ENCODE measurements at regions not wholly inside any gene's neighbourhood (a gene's known extent, or its start where the extent isn't known, plus 50 kb on each side); places are given as distances from the start of the nearest gene placed in this dataset.

GRCh38 chr16:22967521-22968095 lies 153.6 kb downstream of the HS3ST2 start:
- in situ Hi-C loops (cut with MboI) (no loop called here), intact Hi-C loops (cut with micrococcal nuclease) (no loop called here)
- no peaks in the 10 kb centered on the region for H3K9me3 ChIP-seq (replicated peaks; ENCODE audit: control insufficient read depth, insufficient read depth, low read depth, low read length)
- no peak overlapping the region for H3K27ac ChIP-seq (ENCODE audit: extremely low read depth, low read depth, low read length)
- no peak for FAIRE-seq
- H3K9ac ChIP-seq (ENCODE audit: insufficient read depth in 1 of 2, low read depth in 2 of 2, low read length in 2 of 2) = no peak overlapping the region
- DNase-seq (ENCODE audit: extremely low read depth in 1 of 4, low spot score in 3 of 4) = no peak
- H3K4me3 ChIP-seq = no peak overlapping the region
- no peaks in the 10 kb centered on the region for H3K4me1 ChIP-seq (replicated peaks in 1 of 2; ENCODE audit: control insufficient read depth in 2 of 2, insufficient read depth in 2 of 2, low read length in 2 of 2)
- POLR2A ChIA-PET = interaction anchor here (1.0 kb wide), 1 partner anchor 15 kb away, joined by 3 read pairs; no protein-coding TSS in a partner anchor
- no peaks in the 10 kb centered on the region for H3K36me3 ChIP-seq (ENCODE audit: control insufficient read depth, insufficient read depth, low read length)
- no peak overlapping the region for H3K4me2 ChIP-seq (ENCODE audit: insufficient read depth, low read length)
- H2AFZ ChIP-seq (ENCODE audit: low read depth, low read length) = no peak overlapping the region
- H3K79me2 ChIP-seq (ENCODE audit: control insufficient read depth, insufficient read depth, low read length) = no peaks in the 10 kb centered on the region
- WGBS (ENCODE audit: insufficient coverage, low coverage, missing lambda C conversion rate) = 0% methylated on average over 1 of the region's 1 CpG
- no peak for ATAC-seq
- TF ChIP-seq SAFB2 (IDR thresholded peaks at IDR 0.05; ENCODE audit: borderline replicate concordance, low read depth, low read length, severe bottlenecking) (no peak), ZNF146 (CRISPR knock-in tag; IDR thresholded peaks at IDR 0.05; ENCODE audit: unreplicated experiment) (no peak), KAT8 (IDR thresholded peaks at IDR 0.05; ENCODE audit: low read depth) (no peak), TCFL5 (CRISPR knock-in tag; conservative IDR thresholded peaks at IDR 0.05) (no peak), ZNF780A (CRISPR knock-in tag; IDR thresholded peaks at IDR 0.05) (no peak), SMARCC2 (IDR thresholded peaks at IDR 0.05; ENCODE audit: low read depth) (no peak), MNT (conservative IDR thresholded peaks at IDR 0.05) (no peak), ZNF347 (CRISPR knock-in tag; IDR thresholded peaks at IDR 0.05; ENCODE audit: low read depth) (no peak), HMG20B (CRISPR knock-in tag; IDR thresholded peaks at IDR 0.05) (no peak), CCAR2 (IDR thresholded peaks at IDR 0.05; ENCODE audit: low read depth, low read length) (no peak), SMC3 (conservative IDR thresholded peaks at IDR 0.05; ENCODE audit: insufficient read depth, low read depth, low read length) (no peak), POLR2AphosphoS2 (IDR thresholded peaks at IDR 0.05; ENCODE audit: low read length) (no peak), NEUROD1 (IDR thresholded peaks at IDR 0.05; ENCODE audit: borderline replicate concordance, low read depth, low read length, partially characterized antibody) (no peak), NFIX (CRISPR knock-in tag; IDR thresholded peaks at IDR 0.05; ENCODE audit: low read depth) (no peak), BDP1 (IDR thresholded peaks at IDR 0.05; ENCODE audit: insufficient read depth, insufficient read length) (no peak), ZNF644 (tag; IDR thresholded peaks at IDR 0.05; ENCODE audit: low read depth) (no peak)
- CTCF ChIA-PET (ENCODE audit: low intra/inter-chr PET ratio) = no interaction called here
- H3K9me1 ChIP-seq (ENCODE audit: control insufficient read depth, insufficient read depth, low read length) = no peaks in the 10 kb centered on the region
- no TSS peak for BruUV-seq (replicated peaks)
- no peaks in the 10 kb centered on the region for H4K20me1 ChIP-seq (replicated peaks; ENCODE audit: control insufficient read depth, insufficient read depth, low read length)
- no peaks in the 10 kb centered on the region for H3K27me3 ChIP-seq (ENCODE audit: control insufficient read depth in 2 of 2, insufficient read depth in 2 of 2, low read length in 2 of 2)
